HL-60 (cell line): ENCODE measurements at regions not wholly inside any gene's neighbourhood (a gene's known extent, or its start where the extent isn't known, plus 50 kb on each side); places are given as distances from the start of the nearest gene placed in this dataset.

ENCODE experiments used
- DNase-seq, 2 experiments: peaks; one replicate each; pipeline ENCODE4 v3.0.0-alpha.2; 2010 to 2020; ENCODE audit warnings: low read depth in 1 of 2, low spot score in 1 of 2
- H3K27ac ChIP-seq: fragments of 250-450 bp; sonication (Bioruptor Pico); replicated peaks from 2 replicates; pipeline ENCODE4 v1.5.1; 2020; ENCODE audit warnings: mild to moderate bottlenecking, moderate library complexity
- H3K27me3 ChIP-seq: fragments of 250-450 bp; sonication (Bioruptor Pico); 2 replicates; pipeline ENCODE4 v1.5.1; 2021; ENCODE audit warnings: mild to moderate bottlenecking, moderate library complexity; ENCODE audit not compliant: insufficient read depth, poor library complexity, severe bottlenecking
- H3K4me3 ChIP-seq: replicated peaks from 2 replicates; pipeline ENCODE4 v1.5.1; 2011; ENCODE audit warnings: mild to moderate bottlenecking, control low read depth, low read length; ENCODE audit not compliant: insufficient read depth
- GABPA ChIP-seq: IDR thresholded peaks from 2 replicates; pipeline ENCODE4 v1.6.1; 2012; ENCODE audit warnings: low read depth
- POLR2AphosphoS5 ChIP-seq: IDR thresholded peaks from 2 replicates; pipeline ENCODE4 v1.6.1; 2012; ENCODE audit warnings: low read depth
- SPI1 ChIP-seq: IDR thresholded peaks from 2 replicates; pipeline ENCODE4 v1.6.1; 2012; ENCODE audit warnings: low read depth, mild to moderate bottlenecking, borderline replicate concordance
- TF ChIP-seq, protein P1 (sequence below): IDR thresholded peaks from one replicate; pipeline ENCODE4 v1.5.1; 2011; ENCODE audit warnings: low read length, control low read depth, inconsistent platforms; ENCODE audit not compliant: insufficient read depth
- TF ChIP-seq, protein P2 (sequence below): IDR thresholded peaks from 2 replicates; pipeline ENCODE4 v1.6.1; 2012; ENCODE audit warnings: low read depth; ENCODE audit not compliant: insufficient replicate concordance

DNA sequence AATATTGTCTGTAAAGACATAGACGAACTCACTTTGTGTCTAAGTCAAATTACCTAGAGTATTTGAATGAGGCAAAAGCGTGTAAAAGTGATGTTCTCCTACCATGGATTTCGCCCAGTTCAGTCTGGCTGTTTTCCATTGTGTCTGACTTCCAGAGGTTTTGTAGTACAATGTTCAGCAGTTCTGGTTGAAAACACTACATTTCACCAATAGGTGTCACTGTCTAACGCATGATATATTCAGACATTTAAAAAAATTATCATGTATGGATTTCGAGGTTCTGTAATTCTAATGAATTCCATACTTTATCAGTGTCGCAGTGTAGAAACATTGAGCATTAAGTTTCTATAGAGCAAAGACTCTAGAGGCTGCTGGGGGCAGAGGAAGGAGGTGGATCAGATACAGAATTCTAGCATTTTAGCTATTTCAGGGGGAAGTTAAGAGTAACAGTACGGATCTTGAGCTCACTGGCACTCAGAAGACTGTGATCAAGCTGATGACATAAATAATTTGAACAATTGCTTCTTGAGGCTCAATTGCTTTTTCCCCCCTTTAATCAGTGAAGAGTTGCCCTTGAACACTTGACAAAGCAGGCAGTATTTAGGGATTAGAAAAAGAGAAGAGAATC lies 196.9 kb upstream of the RHOBTB1 start:
- no peaks in the 10 kb centered on the region for H3K27me3 ChIP-seq
- DNase-seq, result peak; percentile 1 to 3
- no peak for TF ChIP-seq GABPA
- TF ChIP-seq, protein P1, sequence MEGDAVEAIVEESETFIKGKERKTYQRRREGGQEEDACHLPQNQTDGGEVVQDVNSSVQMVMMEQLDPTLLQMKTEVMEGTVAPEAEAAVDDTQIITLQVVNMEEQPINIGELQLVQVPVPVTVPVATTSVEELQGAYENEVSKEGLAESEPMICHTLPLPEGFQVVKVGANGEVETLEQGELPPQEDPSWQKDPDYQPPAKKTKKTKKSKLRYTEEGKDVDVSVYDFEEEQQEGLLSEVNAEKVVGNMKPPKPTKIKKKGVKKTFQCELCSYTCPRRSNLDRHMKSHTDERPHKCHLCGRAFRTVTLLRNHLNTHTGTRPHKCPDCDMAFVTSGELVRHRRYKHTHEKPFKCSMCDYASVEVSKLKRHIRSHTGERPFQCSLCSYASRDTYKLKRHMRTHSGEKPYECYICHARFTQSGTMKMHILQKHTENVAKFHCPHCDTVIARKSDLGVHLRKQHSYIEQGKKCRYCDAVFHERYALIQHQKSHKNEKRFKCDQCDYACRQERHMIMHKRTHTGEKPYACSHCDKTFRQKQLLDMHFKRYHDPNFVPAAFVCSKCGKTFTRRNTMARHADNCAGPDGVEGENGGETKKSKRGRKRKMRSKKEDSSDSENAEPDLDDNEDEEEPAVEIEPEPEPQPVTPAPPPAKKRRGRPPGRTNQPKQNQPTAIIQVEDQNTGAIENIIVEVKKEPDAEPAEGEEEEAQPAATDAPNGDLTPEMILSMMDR, result peak; percentile 41
- TF ChIP-seq, protein P2, sequence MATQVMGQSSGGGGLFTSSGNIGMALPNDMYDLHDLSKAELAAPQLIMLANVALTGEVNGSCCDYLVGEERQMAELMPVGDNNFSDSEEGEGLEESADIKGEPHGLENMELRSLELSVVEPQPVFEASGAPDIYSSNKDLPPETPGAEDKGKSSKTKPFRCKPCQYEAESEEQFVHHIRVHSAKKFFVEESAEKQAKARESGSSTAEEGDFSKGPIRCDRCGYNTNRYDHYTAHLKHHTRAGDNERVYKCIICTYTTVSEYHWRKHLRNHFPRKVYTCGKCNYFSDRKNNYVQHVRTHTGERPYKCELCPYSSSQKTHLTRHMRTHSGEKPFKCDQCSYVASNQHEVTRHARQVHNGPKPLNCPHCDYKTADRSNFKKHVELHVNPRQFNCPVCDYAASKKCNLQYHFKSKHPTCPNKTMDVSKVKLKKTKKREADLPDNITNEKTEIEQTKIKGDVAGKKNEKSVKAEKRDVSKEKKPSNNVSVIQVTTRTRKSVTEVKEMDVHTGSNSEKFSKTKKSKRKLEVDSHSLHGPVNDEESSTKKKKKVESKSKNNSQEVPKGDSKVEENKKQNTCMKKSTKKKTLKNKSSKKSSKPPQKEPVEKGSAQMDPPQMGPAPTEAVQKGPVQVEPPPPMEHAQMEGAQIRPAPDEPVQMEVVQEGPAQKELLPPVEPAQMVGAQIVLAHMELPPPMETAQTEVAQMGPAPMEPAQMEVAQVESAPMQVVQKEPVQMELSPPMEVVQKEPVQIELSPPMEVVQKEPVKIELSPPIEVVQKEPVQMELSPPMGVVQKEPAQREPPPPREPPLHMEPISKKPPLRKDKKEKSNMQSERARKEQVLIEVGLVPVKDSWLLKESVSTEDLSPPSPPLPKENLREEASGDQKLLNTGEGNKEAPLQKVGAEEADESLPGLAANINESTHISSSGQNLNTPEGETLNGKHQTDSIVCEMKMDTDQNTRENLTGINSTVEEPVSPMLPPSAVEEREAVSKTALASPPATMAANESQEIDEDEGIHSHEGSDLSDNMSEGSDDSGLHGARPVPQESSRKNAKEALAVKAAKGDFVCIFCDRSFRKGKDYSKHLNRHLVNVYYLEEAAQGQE, result no peak
- TF ChIP-seq SPI1, result no peak
- no peak for TF ChIP-seq POLR2AphosphoS5
- H3K4me3 ChIP-seq, result no peak overlapping the region
- H3K27ac ChIP-seq, result no peak overlapping the region

GRCh38 chr10:61139592-61139953 lies 195.6 kb upstream of the RHOBTB1 start:
- Histone ChIP-seq H3K27ac (no peak overlapping the region), H3K4me3 (no peak overlapping the region), H3K27me3 (no peaks in the 10 kb centered on the region)
- DNase-seq, result no peak
- TF ChIP-seq POLR2AphosphoS5 (no peak), SPI1 (no peak), GABPA (no peak)
- TF ChIP-seq, protein P1, result no peak
- TF ChIP-seq, protein P2, result no peak

- TF ChIP-seq POLR2AphosphoS5 (no peak), GABPA (no peak), SPI1 (no peak)
- TF ChIP-seq, protein P2, result no peak
- TF ChIP-seq, protein P1, result no peak
- no peak for DNase-seq
- Histone ChIP-seq H3K4me3 (no peak overlapping the region), H3K27ac (no peak overlapping the region), H3K27me3 (no peaks in the 10 kb centered on the region)
Observed at GRCh38 chr10:61138708-61139591, 195.0 kb upstream of the RHOBTB1 start.
